ENCODE measurements at regions not wholly inside any gene's neighbourhood (a gene's known extent, or its start where the extent isn't known, plus 50 kb on each side); places are given as distances from the start of the nearest gene placed in this dataset.
"Not testable (repeated sequence)": the region's sequence is repeated elsewhere in the genome, so short reads cannot be mapped to it uniquely, and the experiment has no call there.

DNA sequence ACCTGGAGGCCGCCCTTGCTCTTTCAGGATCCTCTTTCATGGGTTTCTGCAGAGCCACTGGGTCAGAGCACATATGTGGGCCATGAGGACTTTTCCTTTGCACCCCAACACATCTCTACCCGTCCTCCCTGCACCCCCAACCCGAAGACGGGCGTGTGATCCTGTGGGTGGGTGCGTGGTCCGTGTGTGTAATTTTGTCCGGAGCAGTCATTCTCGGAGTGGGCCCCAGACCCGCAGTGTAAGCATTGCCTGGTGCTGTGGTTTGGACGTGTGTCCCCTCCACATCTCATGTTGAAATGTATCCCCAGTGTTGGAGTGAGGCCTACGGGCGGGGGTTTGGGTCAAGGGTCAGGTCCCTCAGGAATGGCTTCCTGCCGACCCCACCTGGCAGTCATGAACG lies 203.9 kb upstream of the ZNF469 start:
- TF ChIP-seq POLR2A (IDR thresholded peaks at IDR 0.05; ENCODE audit: control extremely low read depth in 1 of 2, low read depth in 2 of 2, low read length in 2 of 2); GTF2F1 (IDR thresholded peaks at IDR 0.05; ENCODE audit: borderline replicate concordance, low read depth, low read length); POLR2AphosphoS5 (IDR thresholded peaks at IDR 0.05; ENCODE audit: low read depth, low read length); EZH2 (IDR thresholded peaks at IDR 0.05; ENCODE audit: low read depth, low read length, severe bottlenecking); YY1 (IDR thresholded peaks at IDR 0.05; ENCODE audit: low read depth, low read length); CBX5 (IDR thresholded peaks at IDR 0.05; ENCODE audit: low read depth, low read length); MAFK (IDR thresholded peaks at IDR 0.05; ENCODE audit: low read depth, low read length); MAX (IDR thresholded peaks at IDR 0.05); CBX8 (IDR thresholded peaks at IDR 0.05; ENCODE audit: borderline replicate concordance, low read depth, low read length); HDAC2 (IDR thresholded peaks at IDR 0.05; ENCODE audit: borderline replicate concordance in 1 of 2, low read depth in 2 of 2, low read length in 2 of 2): not testable (repeated sequence)
- TF ChIP-seq, protein P1, sequence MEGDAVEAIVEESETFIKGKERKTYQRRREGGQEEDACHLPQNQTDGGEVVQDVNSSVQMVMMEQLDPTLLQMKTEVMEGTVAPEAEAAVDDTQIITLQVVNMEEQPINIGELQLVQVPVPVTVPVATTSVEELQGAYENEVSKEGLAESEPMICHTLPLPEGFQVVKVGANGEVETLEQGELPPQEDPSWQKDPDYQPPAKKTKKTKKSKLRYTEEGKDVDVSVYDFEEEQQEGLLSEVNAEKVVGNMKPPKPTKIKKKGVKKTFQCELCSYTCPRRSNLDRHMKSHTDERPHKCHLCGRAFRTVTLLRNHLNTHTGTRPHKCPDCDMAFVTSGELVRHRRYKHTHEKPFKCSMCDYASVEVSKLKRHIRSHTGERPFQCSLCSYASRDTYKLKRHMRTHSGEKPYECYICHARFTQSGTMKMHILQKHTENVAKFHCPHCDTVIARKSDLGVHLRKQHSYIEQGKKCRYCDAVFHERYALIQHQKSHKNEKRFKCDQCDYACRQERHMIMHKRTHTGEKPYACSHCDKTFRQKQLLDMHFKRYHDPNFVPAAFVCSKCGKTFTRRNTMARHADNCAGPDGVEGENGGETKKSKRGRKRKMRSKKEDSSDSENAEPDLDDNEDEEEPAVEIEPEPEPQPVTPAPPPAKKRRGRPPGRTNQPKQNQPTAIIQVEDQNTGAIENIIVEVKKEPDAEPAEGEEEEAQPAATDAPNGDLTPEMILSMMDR (IDR thresholded peaks at IDR 0.05; ENCODE audit: control extremely low read depth in 1 of 3, insufficient read depth in 1 of 3, low read depth in 1 of 3, low read length in 3 of 3) = not testable (repeated sequence)

Data from H1 (cell line).